MM.1S (cell line): ENCODE measurements at regions not wholly inside any gene's neighbourhood (a gene's known extent, or its start where the extent isn't known, plus 50 kb on each side); places are given as distances from the start of the nearest gene placed in this dataset.
"Not testable (repeated sequence)": the region's sequence is repeated elsewhere in the genome, so short reads cannot be mapped to it uniquely, and the experiment has no call there.

Source experiments
- DNase-seq: peaks from one replicate; pipeline ENCODE4 v3.0.0-alpha.2; 2015
- H2AFZ ChIP-seq: fragments of 300-600 bp; sonication (generic); 2 replicates; pipeline ENCODE4 v1.6.0; 2016; ENCODE audit warnings: antibody characterized with exemption, low read length
- H3F3A ChIP-seq: fragments of 300-600 bp; sonication (generic); 2 replicates; pipeline ENCODE4 v1.6.1; 2016; ENCODE audit warnings: mild to moderate bottlenecking, antibody characterized with exemption, low read length, moderate library complexity, mixed read lengths; ENCODE audit not compliant: insufficient read depth
- H3K27ac ChIP-seq: fragments of 300-600 bp; sonication (generic); 2 replicates; pipeline ENCODE4 v1.5.1; 2016; ENCODE audit warnings: mild to moderate bottlenecking, low read length
- H3K27me3 ChIP-seq: fragments of 300-600 bp; sonication (generic); replicated peaks from 2 replicates; pipeline ENCODE4 v1.6.0; 2016; ENCODE audit warnings: low read length; ENCODE audit not compliant: insufficient read depth
- H3K36me3 ChIP-seq: fragments of 300-600 bp; sonication (generic); replicated peaks from 2 replicates; pipeline ENCODE4 v1.6.1; 2016; ENCODE audit warnings: mild to moderate bottlenecking, low read length, mixed read lengths; ENCODE audit not compliant: insufficient read depth
- H3K4me1 ChIP-seq: fragments of 300-600 bp; sonication (generic); 2 replicates; pipeline ENCODE4 v1.6.1; 2016; ENCODE audit warnings: low read length, mixed read lengths
- H3K4me2 ChIP-seq: fragments of 300-600 bp; sonication (generic); 2 replicates; pipeline ENCODE4 v1.6.0; 2016; ENCODE audit warnings: low read depth, low read length
- H3K4me3 ChIP-seq: fragments of 300-600 bp; sonication (generic); 2 replicates; pipeline ENCODE4 v1.5.1; 2016; ENCODE audit warnings: low read length, mixed read lengths
- H3K79me2 ChIP-seq: fragments of 300-600 bp; sonication (generic); 2 replicates; pipeline ENCODE4 v1.6.1; 2016; ENCODE audit warnings: mixed run types, low read length, mixed read lengths
- H3K9ac ChIP-seq: fragments of 300-600 bp; sonication (generic); 2 replicates; pipeline ENCODE4 v1.6.1; 2016; ENCODE audit warnings: low read length, mixed read lengths
- H3K9me2 ChIP-seq: fragments of 300-600 bp; sonication (generic); replicated peaks from 2 replicates; pipeline ENCODE4 v1.6.1; 2016; ENCODE audit warnings: mild to moderate bottlenecking, low read length, mixed read lengths; ENCODE audit not compliant: insufficient read depth
- H3K9me3 ChIP-seq: fragments of 300-600 bp; sonication (generic); replicated peaks from 2 replicates; pipeline ENCODE4 v1.6.1; 2016; ENCODE audit warnings: mild to moderate bottlenecking, low read length, mixed read lengths; ENCODE audit not compliant: insufficient read depth
- H4K20me1 ChIP-seq: fragments of 300-600 bp; sonication (generic); 2 replicates; pipeline ENCODE4 v1.6.1; 2016; ENCODE audit warnings: mild to moderate bottlenecking, low read length, moderate library complexity, mixed read lengths; ENCODE audit not compliant: insufficient read depth
- CTCF ChIP-seq: fragments of 300-600 bp; sonication (generic); IDR thresholded peaks from 2 replicates; pipeline ENCODE4 v1.5.1; 2016; ENCODE audit warnings: antibody characterized with exemption, low read length, mixed read lengths
- EZH2 ChIP-seq: fragments of 300-600 bp; sonication (generic); optimal IDR thresholded peaks from 2 replicates; pipeline ENCODE3; 2017; ENCODE audit warnings: low read depth, mild to moderate bottlenecking, antibody characterized with exemption, low read length, mixed read lengths
- EZH2phosphoT487 ChIP-seq: fragments of 300-600 bp; sonication (generic); IDR thresholded peaks from 2 replicates; pipeline ENCODE4 v1.6.1; 2018; ENCODE audit warnings: antibody characterized with exemption, low read length

GRCh38 chr5:145629047-145629446 is 206.1 kb downstream of the PRELID2 start:
- Histone ChIP-seq H3F3A (no peaks in the 10 kb centered on the region), H3K9me3 (no peaks in the 10 kb centered on the region), H3K4me2 (no peak overlapping the region), H3K4me1 (peaks cover 6% of the 10 kb centered on the region; the same call in 1 of the 2 replicates), H3K9ac (no peak overlapping the region), H3K36me3 (no peaks in the 10 kb centered on the region), H3K4me3 (no peak overlapping the region), H3K27me3 (no peaks in the 10 kb centered on the region), H3K27ac (no peak overlapping the region), H4K20me1 (no peaks in the 10 kb centered on the region), H3K79me2 (no peaks in the 10 kb centered on the region), H3K9me2 (no peaks in the 10 kb centered on the region), H2AFZ (no peak overlapping the region)
- no peak for DNase-seq
- TF ChIP-seq CTCF (no peak), EZH2phosphoT487 (no peak), EZH2 (no peak)

GRCh38 chr5:145628525-145628924 is 206.6 kb downstream of the PRELID2 start:
- Histone ChIP-seq H3K9me2 (no peaks in the 10 kb centered on the region), H3K4me3 (no peak overlapping the region), H3K4me1 (peaks cover 6% of the 10 kb centered on the region; the same call in 1 of the 2 replicates), H3K4me2 (no peak overlapping the region), H3K9ac (no peak overlapping the region), H2AFZ (no peak overlapping the region), H3K27ac (no peak overlapping the region), H3K9me3 (no peaks in the 10 kb centered on the region), H4K20me1 (no peaks in the 10 kb centered on the region), H3K79me2 (no peaks in the 10 kb centered on the region), H3F3A (no peaks in the 10 kb centered on the region), H3K27me3 (no peaks in the 10 kb centered on the region), H3K36me3 (no peaks in the 10 kb centered on the region)
- DNase-seq = no peak
- TF ChIP-seq CTCF = no peak
- no peak for TF ChIP-seq EZH2
- no peak for TF ChIP-seq EZH2phosphoT487

- no peak for DNase-seq
- H3F3A ChIP-seq = no peaks in the 10 kb centered on the region
- no peak overlapping the region for H3K9ac ChIP-seq
- no peaks in the 10 kb centered on the region for H3K4me1 ChIP-seq
- no peaks in the 10 kb centered on the region for H3K9me3 ChIP-seq
- H3K27ac ChIP-seq = no peak overlapping the region
- no peak for TF ChIP-seq CTCF
- TF ChIP-seq EZH2 = no peak
- no peak for TF ChIP-seq EZH2phosphoT487
- H3K4me2 ChIP-seq = no peak overlapping the region
- H3K27me3 ChIP-seq = no peaks in the 10 kb centered on the region
- H3K9me2 ChIP-seq = no peaks in the 10 kb centered on the region
- H3K79me2 ChIP-seq = no peaks in the 10 kb centered on the region
- H4K20me1 ChIP-seq = no peaks in the 10 kb centered on the region
- no peaks in the 10 kb centered on the region for H3K36me3 ChIP-seq
- H3K4me3 ChIP-seq = no peak overlapping the region
- H2AFZ ChIP-seq = no peak overlapping the region
Measured at GRCh38 chr5:145619806-145620310, 215.3 kb downstream of the PRELID2 start.

GRCh38 chr5:145616739-145617138 is 218.4 kb downstream of the PRELID2 start:
- not testable (repeated sequence) for DNase-seq

More at GRCh38 chr5:145616739-145617138, 218.4 kb downstream of the PRELID2 start:
- H2AFZ ChIP-seq, H4K20me1 ChIP-seq, H3F3A ChIP-seq, H3K9me3 ChIP-seq, H3K4me3 ChIP-seq, H3K27ac ChIP-seq, H3K27me3 ChIP-seq, H3K4me1 ChIP-seq, H3K4me2 ChIP-seq, H3K36me3 ChIP-seq, H3K79me2 ChIP-seq, H3K9ac ChIP-seq, H3K9me2 ChIP-seq: not testable (repeated sequence)
